LNCaP clone FGC (cell line): ENCODE measurements at regions not wholly inside any gene's neighbourhood (a gene's known extent, or its start where the extent isn't known, plus 50 kb on each side); places are given as distances from the start of the nearest gene placed in this dataset.

Experiments used
- DNase-seq: peaks from one replicate; pipeline ENCODE4 v3.0.0-alpha.2; 2011; ENCODE audit warnings: low read depth
- H3K4me3 ChIP-seq: 2 replicates; pipeline ENCODE4 v1.5.1; 2011; ENCODE audit warnings: mild to moderate bottlenecking, low read depth, low read length, control low read depth
- CTCF ChIP-seq: IDR thresholded peaks from 2 replicates; pipeline ENCODE4 v1.5.1; 2012; ENCODE audit warnings: mild to moderate bottlenecking; ENCODE audit not compliant: control insufficient read depth, insufficient read depth; ENCODE audit errors: extremely low read depth

DNA sequence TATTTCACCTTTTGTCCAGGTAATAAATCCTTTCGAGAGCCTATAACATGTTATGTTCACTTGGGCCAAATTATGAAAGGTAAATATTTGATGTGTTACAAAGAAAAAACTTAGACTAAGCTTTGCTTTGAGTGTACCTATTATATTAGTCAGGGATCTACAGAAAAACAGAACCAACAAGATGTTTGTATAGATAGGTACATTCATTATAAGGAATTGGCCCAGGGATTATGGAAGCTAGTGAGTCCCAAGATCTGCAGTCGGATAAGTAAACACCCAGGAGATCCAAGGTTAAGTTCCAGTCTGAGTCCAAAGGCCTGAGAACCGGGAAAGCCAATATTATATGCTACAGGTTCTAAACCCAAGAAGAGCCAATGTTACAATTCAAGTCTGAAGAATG, 234.5 kb downstream of the NRIP1 start:
- H3K4me3 ChIP-seq, result no peak overlapping the region
- DNase-seq, result peak; percentile 61
- no peak for TF ChIP-seq CTCF

GRCh38 chr21:14829685-14830084, 235.1 kb downstream of the NRIP1 start:
- H3K4me3 ChIP-seq, result no peak overlapping the region
- DNase-seq, result no peak
- TF ChIP-seq CTCF, result no peak

- H3K4me3 ChIP-seq, result no peak overlapping the region
- DNase-seq, result no peak
- no peak for TF ChIP-seq CTCF
Measured at GRCh38 chr21:14827468-14827867, 237.3 kb downstream of the NRIP1 start.

DNA sequence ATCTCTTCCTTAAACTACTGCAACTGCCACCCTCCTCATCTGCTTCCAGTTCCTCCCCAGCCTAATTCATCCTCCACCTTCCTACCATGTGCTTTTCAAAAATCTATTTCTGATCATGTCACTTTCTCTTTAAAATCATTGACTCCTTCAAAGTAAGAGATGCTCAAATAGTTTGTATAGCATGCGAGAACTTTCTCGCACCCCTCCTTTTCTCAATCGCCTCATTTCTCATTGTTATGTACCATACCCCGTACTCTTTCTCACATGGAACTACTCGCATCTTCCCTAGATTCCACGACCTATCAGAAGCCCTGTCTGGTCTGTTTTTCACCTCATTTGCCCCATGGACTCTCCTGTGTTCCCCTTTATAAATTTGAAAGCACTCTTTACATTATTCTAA, 238.2 kb downstream of the NRIP1 start:
- H3K4me3 ChIP-seq, result no peak overlapping the region

GRCh38 chr21:14825514-14825974, 239.3 kb downstream of the NRIP1 start:
- TF ChIP-seq CTCF, result no peak
- H3K4me3 ChIP-seq, result no peak overlapping the region
- no peak for DNase-seq

More for the DNA sequence above, 238.2 kb downstream of the NRIP1 start:
- TF ChIP-seq CTCF, result no peak
- DNase-seq, result no peak

GRCh38 chr21:14824126-14824525, 240.7 kb downstream of the NRIP1 start:
- H3K4me3 ChIP-seq, result no peak overlapping the region
- no peak for TF ChIP-seq CTCF

GRCh38 chr21:14817311-14817710, 247.5 kb downstream of the NRIP1 start:
- TF ChIP-seq CTCF, result no peak
- no peak overlapping the region for H3K4me3 ChIP-seq
- DNase-seq, result no peak

More at GRCh38 chr21:14824126-14824525, 240.7 kb downstream of the NRIP1 start:
- DNase-seq, result no peak
